ENCODE measurements at regions not wholly inside any gene's neighbourhood (a gene's known extent, or its start where the extent isn't known, plus 50 kb on each side); places are given as distances from the start of the nearest gene placed in this dataset.

DNA sequence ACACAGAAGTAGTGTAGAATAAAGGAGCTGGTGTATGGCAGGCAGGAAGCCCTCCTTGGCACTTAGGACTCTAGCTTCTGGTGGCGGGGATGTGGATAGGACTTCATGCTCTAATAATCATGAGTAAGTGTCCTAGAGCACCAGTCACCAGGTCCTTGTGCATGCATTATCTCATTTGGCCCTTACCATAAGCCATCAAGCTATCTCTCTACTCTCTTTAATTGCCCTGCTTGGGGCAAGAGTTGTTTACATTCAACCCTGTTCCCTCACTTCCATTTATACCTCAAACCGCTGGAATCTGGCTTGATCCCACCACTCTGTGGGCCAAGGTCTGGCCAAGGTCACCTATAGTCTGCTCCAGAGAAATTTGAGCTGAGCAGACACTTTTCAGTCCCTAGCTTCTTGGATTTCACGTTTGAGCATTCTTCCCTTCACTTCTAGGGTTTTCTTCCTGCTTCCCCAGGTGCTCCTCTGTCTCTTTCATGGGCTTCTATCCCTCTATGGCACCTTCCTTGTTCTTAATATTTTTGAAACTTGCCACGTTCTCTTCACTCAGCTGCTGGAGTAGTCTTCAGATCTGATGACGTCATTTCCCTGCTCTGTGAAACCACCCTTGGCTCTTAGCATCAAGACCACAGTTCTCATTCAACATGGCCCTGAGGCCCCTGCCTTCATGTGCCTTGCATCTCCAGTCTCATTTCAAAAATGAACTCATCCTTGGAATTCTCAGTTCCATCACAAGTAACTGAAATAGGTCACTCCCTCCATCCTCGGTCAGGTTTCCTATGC is 94.9 kb upstream of the GATA6 start:
- TF ChIP-seq EZH2 (IDR thresholded peaks at IDR 0.05; ENCODE audit: low read length) (no peak), CTCF (optimal IDR thresholded peaks at IDR 0.05 in 1 of 3, IDR thresholded peaks at IDR 0.05 in 1 of 3, conservative IDR thresholded peaks at IDR 0.05 in 1 of 3; ENCODE audit: extremely low read depth in 1 of 3, insufficient read depth in 2 of 3, low read length in 3 of 3) (no peak)
- no peaks in the 10 kb centered on the region for H4K20me1 ChIP-seq (ENCODE audit: control insufficient read depth, extremely low read depth, insufficient read depth, low read length)
- H3K27ac ChIP-seq (ENCODE audit: control insufficient read depth, insufficient read depth, low read length) = no peak overlapping the region
- H3K79me2 ChIP-seq (ENCODE audit: control insufficient read depth, insufficient read depth, low read length) = no peaks in the 10 kb centered on the region
- H3K9ac ChIP-seq (ENCODE audit: control insufficient read depth, extremely low read depth, insufficient read depth, low read length) = no peak overlapping the region
- H3K27me3 ChIP-seq (ENCODE audit: control insufficient read depth, extremely low read depth, insufficient read depth, low read length) = no peaks in the 10 kb centered on the region
- no peak overlapping the region for H3K4me3 ChIP-seq (ENCODE audit: control insufficient read depth in 2 of 3, extremely low read depth in 1 of 3, insufficient read depth in 2 of 3, low read depth in 1 of 3, low read length in 3 of 3)
- FAIRE-seq = no peak
- no peaks in the 10 kb centered on the region for H3K9me1 ChIP-seq (ENCODE audit: control insufficient read depth, extremely low read depth, insufficient read depth, low read length)
- H3K36me3 ChIP-seq (ENCODE audit: control insufficient read depth in 2 of 2, extremely low read depth in 1 of 2, insufficient read depth in 2 of 2, low read length in 2 of 2) = no peaks in the 10 kb centered on the region
- DNase-seq (ENCODE audit: low read depth, low spot score) = no peak
- H3K4me1 ChIP-seq (ENCODE audit: control insufficient read depth, extremely low read depth, insufficient read depth, low read length) = no peaks in the 10 kb centered on the region
- no peak overlapping the region for H2AFZ ChIP-seq (ENCODE audit: control insufficient read depth, low read length)
- no peaks in the 10 kb centered on the region for H3K9me3 ChIP-seq (ENCODE audit: control insufficient read depth, low read depth, low read length)
- dilution Hi-C loops (cut with MboI; ENCODE audit: extremely low pct_ligation_motif_present, low sequenced_read_pairs) = no loop called here
- no peak overlapping the region for H3K4me2 ChIP-seq (ENCODE audit: control insufficient read depth, extremely low read depth, insufficient read depth, low read depth, low read length)

- Histone ChIP-seq H3K4me1 (ENCODE audit: control insufficient read depth, extremely low read depth, insufficient read depth, low read length) (no peaks in the 10 kb centered on the region), H2AFZ (ENCODE audit: control insufficient read depth, low read length) (no peak overlapping the region), H3K4me3 (ENCODE audit: control insufficient read depth in 2 of 3, extremely low read depth in 1 of 3, insufficient read depth in 2 of 3, low read depth in 1 of 3, low read length in 3 of 3) (no peak overlapping the region), H4K20me1 (ENCODE audit: control insufficient read depth, extremely low read depth, insufficient read depth, low read length) (no peaks in the 10 kb centered on the region), H3K4me2 (ENCODE audit: control insufficient read depth, extremely low read depth, insufficient read depth, low read depth, low read length) (no peak overlapping the region), H3K27me3 (ENCODE audit: control insufficient read depth, extremely low read depth, insufficient read depth, low read length) (no peaks in the 10 kb centered on the region), H3K9me1 (ENCODE audit: control insufficient read depth, extremely low read depth, insufficient read depth, low read length) (no peaks in the 10 kb centered on the region), H3K27ac (ENCODE audit: control insufficient read depth, insufficient read depth, low read length) (no peak overlapping the region), H3K9me3 (ENCODE audit: control insufficient read depth, low read depth, low read length) (no peaks in the 10 kb centered on the region), H3K79me2 (ENCODE audit: control insufficient read depth, insufficient read depth, low read length) (no peaks in the 10 kb centered on the region), H3K36me3 (ENCODE audit: control insufficient read depth in 2 of 2, extremely low read depth in 1 of 2, insufficient read depth in 2 of 2, low read length in 2 of 2) (no peaks in the 10 kb centered on the region), H3K9ac (ENCODE audit: control insufficient read depth, extremely low read depth, insufficient read depth, low read length) (no peak overlapping the region)
- dilution Hi-C loops (cut with MboI; ENCODE audit: extremely low pct_ligation_motif_present, low sequenced_read_pairs) = no loop called here
- TF ChIP-seq EZH2 (IDR thresholded peaks at IDR 0.05; ENCODE audit: low read length) (no peak), CTCF (optimal IDR thresholded peaks at IDR 0.05 in 1 of 3, IDR thresholded peaks at IDR 0.05 in 1 of 3, conservative IDR thresholded peaks at IDR 0.05 in 1 of 3; ENCODE audit: extremely low read depth in 1 of 3, insufficient read depth in 2 of 3, low read length in 3 of 3) (no peak)
- FAIRE-seq (no peak), DNase-seq (ENCODE audit: low read depth, low spot score) (no peak)
Observed at GRCh38 chr18:22080035-22080434, 89.4 kb upstream of the GATA6 start.

Data from keratinocyte (primary cell).